H1 (cell line): ENCODE measurements at regions not wholly inside any gene's neighbourhood (a gene's known extent, or its start where the extent isn't known, plus 50 kb on each side); places are given as distances from the start of the nearest gene placed in this dataset.

Experiments used
- ASH2L ChIP-seq: fragments of 200-600, 300-600 bp; sonication (generic); IDR thresholded peaks from one replicate; pipeline ENCODE4 v1.7.1; 2017; ENCODE audit warnings: low read length
- ATF2 ChIP-seq: IDR thresholded peaks from 2 replicates; pipeline ENCODE4 v1.6.1; 2012; ENCODE audit warnings: low read length, inconsistent platforms
- CHD7 ChIP-seq: fragments of 300-600 bp; sonication (generic); IDR thresholded peaks from 2 replicates; pipeline ENCODE4 v1.7.1; 2012; ENCODE audit warnings: low read length, moderate library complexity, mild to moderate bottlenecking, inconsistent platforms; ENCODE audit not compliant: insufficient replicate concordance
- EZH2 ChIP-seq: fragments of 200-600 bp; sonication (generic); IDR thresholded peaks from 2 replicates; pipeline ENCODE4 v1.7.1; 2012; ENCODE audit warnings: low read depth, mild to moderate bottlenecking, moderate library complexity, low read length, inconsistent platforms; ENCODE audit not compliant: severe bottlenecking
- JUN ChIP-seq: IDR thresholded peaks from 2 replicates; pipeline ENCODE4 v1.6.1; 2011; ENCODE audit warnings: low read depth, mild to moderate bottlenecking, improper control_type of control experiment, low read length
- NRF1 ChIP-seq: IDR thresholded peaks from 2 replicates; pipeline ENCODE4 v1.6.1; 2011; ENCODE audit warnings: mild to moderate bottlenecking, low read depth, low read length, improper control_type of control experiment
- SIX5 ChIP-seq: IDR thresholded peaks from 2 replicates; pipeline ENCODE4 v1.6.1; 2011; ENCODE audit warnings: mild to moderate bottlenecking, low read depth, low read length
- SP1 ChIP-seq: IDR thresholded peaks from 2 replicates; pipeline ENCODE4 v1.6.1; 2011; ENCODE audit warnings: low read depth, low read length
- SP4 ChIP-seq: IDR thresholded peaks from 2 replicates; pipeline ENCODE4 v1.6.1; 2012; ENCODE audit warnings: low read length, inconsistent platforms
- SRF ChIP-seq: IDR thresholded peaks from 2 replicates; pipeline ENCODE4 v1.6.1; 2011; ENCODE audit warnings: mild to moderate bottlenecking, low read depth, low read length, moderate library complexity
- TAF1 ChIP-seq: IDR thresholded peaks from 2 replicates; pipeline ENCODE4 v1.6.1; 2011; ENCODE audit warnings: mild to moderate bottlenecking, low read depth, low read length
- ZNF274 ChIP-seq: IDR thresholded peaks from 2 replicates; pipeline ENCODE4 v1.7.0; 2012; ENCODE audit warnings: low read length, borderline replicate concordance; ENCODE audit errors: extremely low read depth

GRCh38 chr5:175598774-175599173 is 59.1 kb upstream of the HRH2 start (continued):
- TF ChIP-seq CHD7 (no peak), SRF (no peak), EZH2 (no peak), SP1 (no peak), TAF1 (no peak), JUN (no peak), NRF1 (no peak), ZNF274 (no peak), SP4 (no peak), ASH2L (no peak), ATF2 (no peak), SIX5 (no peak)
